HepG2 (cell line): ENCODE measurements at regions not wholly inside any gene's neighbourhood (a gene's known extent, or its start where the extent isn't known, plus 50 kb on each side); places are given as distances from the start of the nearest gene placed in this dataset.

Experiments used
- ATM ChIP-seq: fragments of 450-650 bp; IDR thresholded peaks from 2 replicates; pipeline ENCODE4 v1.7.1; 2017; ENCODE audit warnings: mild to moderate bottlenecking, borderline replicate concordance
- BCL6 ChIP-seq: IDR thresholded peaks from 2 replicates; pipeline ENCODE4 v1.6.1; 2016; ENCODE audit warnings: missing genetic modification reagents, missing compliant biosample characterization
- CEBPB ChIP-seq: IDR thresholded peaks from 2 replicates; pipeline ENCODE4 v1.6.1; 2011; ENCODE audit warnings: low read depth, low read length, improper control_type of control experiment, borderline replicate concordance
- CTCF ChIP-seq: sonication (generic); formaldehyde crosslinking; IDR thresholded peaks from 2 replicates; pipeline ENCODE4 v1.5.0; 2020; ENCODE audit warnings: mild to moderate bottlenecking, missing genetic modification reagents, moderate library complexity
- E2F5 ChIP-seq: sonication (generic); formaldehyde crosslinking; conservative IDR thresholded peaks from 2 replicates; pipeline ENCODE4 v1.4.0; 2020; ENCODE audit warnings: missing genetic modification reagents
- GTF2F1 ChIP-seq: fragments of 150-350 bp; IDR thresholded peaks from 2 replicates; pipeline ENCODE4 v1.6.1; 2014; ENCODE audit warnings: low read length
- NONO ChIP-seq, 2 experiments: fragments of 450-650 bp in 1 of 2; sonication (generic) in 1 of 2; formaldehyde crosslinking in 1 of 2; IDR thresholded peaks in 1 of 2; conservative IDR thresholded peaks in 1 of 2; 2 replicates each; pipeline versions ENCODE4 v1.6.1 to v1.8.0; 2017 to 2022; ENCODE audit warnings: mild to moderate bottlenecking in 1 of 2, missing genetic modification reagents in 1 of 2, moderate library complexity in 1 of 2
- TCF12 ChIP-seq, 2 experiments: fragments of 450-650 bp in 1 of 2; sonication (generic) in 1 of 2; formaldehyde crosslinking in 1 of 2; IDR thresholded peaks; 2 replicates each; pipeline versions ENCODE4 v1.6.1 to v1.8.0; 2017 to 2022; ENCODE audit warnings: antibody characterized with exemption in 1 of 2, mild to moderate bottlenecking in 1 of 2, missing genetic modification reagents in 1 of 2, moderate library complexity in 1 of 2
- TFE3 ChIP-seq: IDR thresholded peaks from 2 replicates; pipeline ENCODE4 v1.6.1; 2016
- THAP7 ChIP-seq: sonication (generic); formaldehyde crosslinking; IDR thresholded peaks from 2 replicates; pipeline ENCODE4 v1.8.1; 2023; ENCODE audit warnings: mild to moderate bottlenecking, missing genetic modification reagents
- ZNF274 ChIP-seq: sonication (generic); formaldehyde crosslinking; IDR thresholded peaks from 2 replicates; pipeline ENCODE4 v1.5.1; 2020; ENCODE audit warnings: mild to moderate bottlenecking, missing genetic modification reagents
- ZNF839 ChIP-seq: sonication (generic); formaldehyde crosslinking; IDR thresholded peaks from 2 replicates; pipeline ENCODE4 v1.4.0; 2020; ENCODE audit warnings: missing genetic modification reagents, mild to moderate bottlenecking, borderline replicate concordance
- TF ChIP-seq, protein P1 (sequence below), 2 experiments: sonication (generic) in 1 of 2; formaldehyde crosslinking in 1 of 2; IDR thresholded peaks; 2 replicates each; pipeline versions ENCODE4 v1.5.1 to v1.6.1; 2011 to 2020; ENCODE audit warnings: borderline replicate concordance in 1 of 2, low read depth in 1 of 2, low read length in 1 of 2, mild to moderate bottlenecking in 1 of 2, missing genetic modification reagents in 1 of 2, moderate library complexity in 1 of 2
- TF ChIP-seq, protein P2 (sequence below): sonication (generic); formaldehyde crosslinking; IDR thresholded peaks from 2 replicates; pipeline ENCODE4 v1.8.0; 2022; ENCODE audit warnings: mild to moderate bottlenecking, missing genetic modification reagents; ENCODE audit not compliant: insufficient replicate concordance

- no peak for TF ChIP-seq ZNF274 (CRISPR knock-in tag)
- no peak for TF ChIP-seq ATM
- TF ChIP-seq, protein P1, sequence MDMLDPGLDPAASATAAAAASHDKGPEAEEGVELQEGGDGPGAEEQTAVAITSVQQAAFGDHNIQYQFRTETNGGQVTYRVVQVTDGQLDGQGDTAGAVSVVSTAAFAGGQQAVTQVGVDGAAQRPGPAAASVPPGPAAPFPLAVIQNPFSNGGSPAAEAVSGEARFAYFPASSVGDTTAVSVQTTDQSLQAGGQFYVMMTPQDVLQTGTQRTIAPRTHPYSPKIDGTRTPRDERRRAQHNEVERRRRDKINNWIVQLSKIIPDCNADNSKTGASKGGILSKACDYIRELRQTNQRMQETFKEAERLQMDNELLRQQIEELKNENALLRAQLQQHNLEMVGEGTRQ (IDR thresholded peaks at IDR 0.05; ENCODE audit: low read depth, low read length) = no peak
- TF ChIP-seq, protein P1 (CRISPR knock-in tag; IDR thresholded peaks at IDR 0.05; ENCODE audit: borderline replicate concordance) = no peak
- no peak for TF ChIP-seq E2F5
- TF ChIP-seq GTF2F1 = no peak
- no peak for TF ChIP-seq CTCF
- TF ChIP-seq, protein P2, sequence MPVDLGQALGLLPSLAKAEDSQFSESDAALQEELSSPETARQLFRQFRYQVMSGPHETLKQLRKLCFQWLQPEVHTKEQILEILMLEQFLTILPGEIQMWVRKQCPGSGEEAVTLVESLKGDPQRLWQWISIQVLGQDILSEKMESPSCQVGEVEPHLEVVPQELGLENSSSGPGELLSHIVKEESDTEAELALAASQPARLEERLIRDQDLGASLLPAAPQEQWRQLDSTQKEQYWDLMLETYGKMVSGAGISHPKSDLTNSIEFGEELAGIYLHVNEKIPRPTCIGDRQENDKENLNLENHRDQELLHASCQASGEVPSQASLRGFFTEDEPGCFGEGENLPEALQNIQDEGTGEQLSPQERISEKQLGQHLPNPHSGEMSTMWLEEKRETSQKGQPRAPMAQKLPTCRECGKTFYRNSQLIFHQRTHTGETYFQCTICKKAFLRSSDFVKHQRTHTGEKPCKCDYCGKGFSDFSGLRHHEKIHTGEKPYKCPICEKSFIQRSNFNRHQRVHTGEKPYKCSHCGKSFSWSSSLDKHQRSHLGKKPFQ (CRISPR knock-in tag) = no peak
- TF ChIP-seq NONO (IDR thresholded peaks at IDR 0.05) = no peak
- no peak for TF ChIP-seq NONO (CRISPR knock-in tag; conservative IDR thresholded peaks at IDR 0.05)
- no peak for TF ChIP-seq CEBPB
- no peak for TF ChIP-seq BCL6 (CRISPR knock-in tag)
- no peak for TF ChIP-seq THAP7 (CRISPR knock-in tag)
- TF ChIP-seq TFE3 (CRISPR knock-in tag) = no peak
- no peak for TF ChIP-seq ZNF839 (CRISPR knock-in tag)
- no peak for TF ChIP-seq TCF12 (IDR thresholded peaks at IDR 0.05)
- no peak for TF ChIP-seq TCF12 (CRISPR knock-in tag; IDR thresholded peaks at IDR 0.05)
Observed at GRCh38 chr4:24719615-24720014, 75.8 kb upstream of the SOD3 start.
